ENCODE measurements at regions not wholly inside any gene's neighbourhood (a gene's known extent, or its start where the extent isn't known, plus 50 kb on each side); places are given as distances from the start of the nearest gene placed in this dataset.
"Not testable (repeated sequence)": the region's sequence is repeated elsewhere in the genome, so short reads cannot be mapped to it uniquely, and the experiment has no call there.

DNA sequence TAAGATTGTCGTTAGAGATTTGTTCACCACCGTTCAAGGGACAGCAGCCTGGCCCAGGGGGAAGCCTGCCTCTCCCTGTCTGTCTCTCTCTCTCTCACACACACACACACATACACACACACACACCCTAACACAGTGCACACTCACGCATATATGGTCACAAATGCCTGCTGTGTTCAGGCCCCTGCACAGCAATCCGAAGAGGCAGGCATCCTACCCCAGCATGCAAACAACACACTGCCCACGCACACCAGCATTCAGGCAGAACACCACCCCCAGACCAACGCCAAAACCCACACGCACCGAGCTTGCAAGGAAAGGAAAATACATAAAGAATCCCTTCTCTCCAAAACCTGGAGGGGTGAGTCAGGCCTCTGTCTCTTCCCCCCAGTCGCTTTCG lies 111.6 kb upstream of the FOXD4L5 start:
- DNase-seq (ENCODE audit: low spot score), result not testable (repeated sequence)

GRCh38 chr9:65395789-65396188 lies 110.8 kb upstream of the FOXD4L5 start:
- not testable (repeated sequence) for DNase-seq (ENCODE audit: low spot score)

DNA sequence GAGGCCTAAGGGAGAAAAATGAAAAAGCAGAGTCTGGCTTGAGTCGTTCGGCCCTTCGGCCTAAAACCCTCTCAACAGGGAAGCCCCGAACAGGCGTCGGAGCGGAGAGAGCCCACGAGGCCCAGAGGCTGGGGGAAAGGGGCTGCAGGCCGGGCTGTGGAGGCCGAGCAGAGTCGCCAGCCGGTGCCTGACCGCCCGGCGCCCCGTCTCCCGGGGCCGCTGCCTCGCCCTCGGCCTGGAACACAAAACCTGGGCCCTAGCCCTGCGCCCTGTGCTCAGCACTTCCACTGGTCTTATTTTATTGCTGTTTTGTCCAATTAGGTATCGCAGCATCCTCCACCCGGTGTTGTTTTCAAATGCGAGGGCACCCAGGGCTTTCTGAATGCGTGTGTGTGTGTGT lies 110.1 kb upstream of the FOXD4L5 start:
- DNase-seq (ENCODE audit: low spot score), result not testable (repeated sequence)

GRCh38 chr9:65393111-65393810 lies 108.3 kb upstream of the FOXD4L5 start:
- not testable (repeated sequence) for DNase-seq (ENCODE audit: low spot score)

DNA sequence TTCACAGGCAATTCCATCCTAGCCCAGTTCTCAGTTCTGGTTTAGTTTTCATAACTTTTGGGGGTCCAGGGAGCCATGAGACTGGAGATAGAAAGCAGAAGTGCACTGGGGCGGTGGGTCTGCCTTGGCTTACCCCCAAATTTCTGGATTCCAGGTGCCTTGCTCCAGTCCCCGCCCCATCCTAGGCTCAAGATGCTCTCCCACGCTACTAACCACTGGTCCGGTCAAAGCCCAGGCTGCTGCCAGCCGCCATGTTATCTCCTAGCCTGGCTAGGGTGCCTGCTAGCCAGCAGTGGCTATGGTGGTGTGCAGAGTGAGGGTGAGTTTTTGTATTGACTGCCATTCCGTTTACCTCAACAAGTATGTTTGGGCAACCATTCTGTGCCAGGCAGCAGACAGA lies 107.6 kb upstream of the FOXD4L5 start:
- not testable (repeated sequence) for DNase-seq (ENCODE audit: low spot score)

DNA sequence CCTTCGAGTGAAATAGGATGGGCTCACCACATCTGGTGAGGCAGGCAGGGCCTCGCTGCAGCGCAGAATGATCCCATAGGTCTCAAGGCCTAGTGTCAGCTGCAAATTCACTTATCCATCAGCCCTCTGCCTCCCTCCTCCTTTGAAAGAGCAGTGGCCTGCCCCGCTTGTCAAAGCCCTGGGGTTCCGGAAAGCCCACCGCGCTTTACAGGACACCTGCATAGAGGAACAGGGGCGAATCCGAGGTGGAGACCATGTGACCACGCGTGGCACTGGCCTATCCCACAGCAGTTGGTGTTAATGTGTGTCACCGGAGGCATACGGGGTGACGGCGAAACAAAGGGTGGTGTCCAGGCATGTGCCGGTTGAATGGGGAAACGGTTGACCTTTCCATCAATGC lies 104.7 kb upstream of the FOXD4L5 start:
- not testable (repeated sequence) for DNase-seq (ENCODE audit: low spot score)

GRCh38 chr9:65389216-65389615 lies 104.2 kb upstream of the FOXD4L5 start:
- DNase-seq (ENCODE audit: low spot score), result not testable (repeated sequence)

DNA sequence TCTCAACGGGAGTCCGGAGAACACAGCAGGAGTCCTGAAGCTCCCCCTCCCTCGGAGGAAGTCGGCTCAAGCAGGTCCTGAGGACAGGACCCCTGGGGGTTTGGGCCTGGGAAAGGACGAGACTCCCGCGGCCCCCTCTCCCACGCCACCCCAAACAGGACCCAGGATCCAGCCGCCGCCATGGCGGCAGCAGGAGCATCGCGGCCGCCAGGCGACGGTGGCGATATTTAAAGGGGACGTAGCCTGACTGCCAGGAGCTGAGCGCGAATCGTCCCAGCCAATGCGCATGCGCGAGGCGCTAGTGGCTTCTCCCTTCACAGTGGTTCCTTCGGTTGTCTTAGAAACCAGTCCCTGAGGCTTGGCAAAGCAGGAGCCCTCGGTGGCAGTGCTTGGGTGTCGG lies 101.7 kb upstream of the FOXD4L5 start:
- peak; percentile 64 for DNase-seq (ENCODE audit: low spot score)

- DNase-seq (ENCODE audit: low spot score), result not testable (repeated sequence)
These were observed 101.2 kb upstream of the FOXD4L5 start for GRCh38 chr9:65386191-65386590.

GRCh38 chr9:65385655-65386024 lies 100.6 kb upstream of the FOXD4L5 start:
- not testable (repeated sequence) for DNase-seq (ENCODE audit: low spot score)

GRCh38 chr9:65384759-65385654 lies 100.0 kb upstream of the FOXD4L5 start:
- not testable (repeated sequence) for DNase-seq (ENCODE audit: low spot score)

GRCh38 chr9:65384066-65384465 lies 99.1 kb upstream of the FOXD4L5 start:
- DNase-seq (ENCODE audit: low spot score), result not testable (repeated sequence)

DNA sequence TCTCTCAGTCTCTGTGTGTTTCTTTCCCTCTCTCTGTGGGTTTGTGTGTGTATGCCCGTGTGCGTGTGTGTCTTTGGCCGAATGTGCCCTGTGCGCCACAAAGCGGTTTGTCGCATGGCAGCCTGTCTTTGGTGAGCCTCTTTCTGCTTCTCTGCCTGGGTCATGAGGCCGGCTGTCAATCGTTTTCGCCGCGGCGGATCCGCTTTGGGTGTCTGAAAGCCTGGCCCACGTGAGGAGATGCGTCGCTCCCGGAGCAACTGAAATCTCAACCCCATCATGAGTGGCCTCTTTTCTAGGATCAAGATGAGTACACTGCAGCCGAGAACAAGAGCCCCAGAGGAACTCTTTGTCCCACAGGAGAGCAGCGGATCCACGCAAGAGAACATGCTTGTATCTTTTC lies 98.6 kb upstream of the FOXD4L5 start:
- not testable (repeated sequence) for DNase-seq (ENCODE audit: low spot score)

DNA sequence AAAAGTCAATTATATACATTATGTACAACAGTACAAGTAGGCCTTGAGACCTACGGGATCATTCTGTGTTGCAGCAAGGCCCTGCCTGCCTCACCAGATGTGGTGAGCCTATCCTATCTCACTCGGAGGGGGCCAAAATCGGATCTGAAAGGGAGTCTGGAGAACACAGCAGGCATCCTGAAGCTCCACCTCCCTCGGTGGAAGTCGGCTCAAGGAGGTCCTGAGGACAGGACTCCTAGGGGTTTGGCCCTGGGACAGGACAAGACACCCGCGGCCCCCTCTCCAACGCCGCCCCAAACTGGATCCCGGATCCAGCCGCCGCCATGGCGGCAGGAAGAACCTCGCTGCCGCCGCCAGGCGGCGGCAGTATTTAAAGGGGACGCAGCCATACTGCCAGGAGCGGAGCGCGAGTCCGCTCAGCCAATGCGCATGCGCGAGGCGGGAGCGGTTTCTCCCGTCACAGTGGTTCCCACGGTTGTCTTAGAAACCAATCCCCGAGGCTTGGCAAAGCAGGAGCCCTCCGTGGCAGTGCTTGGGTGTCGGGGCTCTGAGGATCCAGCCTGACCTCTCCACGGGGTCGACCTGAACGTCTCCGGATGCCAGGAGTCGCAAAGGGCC lies 97.8 kb upstream of the FOXD4L5 start:
- not testable (repeated sequence) for DNase-seq (ENCODE audit: low spot score)

Data from HT-29 (cell line).